GM19468 (cell line): ENCODE measurements at regions not wholly inside any gene's neighbourhood (a gene's known extent, or its start where the extent isn't known, plus 50 kb on each side); places are given as distances from the start of the nearest gene placed in this dataset.
"Not testable (repeated sequence)": the region's sequence is repeated elsewhere in the genome, so short reads cannot be mapped to it uniquely, and the experiment has no call there.

ENCODE experiments used
- ATAC-seq: cut with Tn5 transposase; IDR thresholded peaks from one replicate; pipeline ENCODE4 v1.9.1; 2021; ENCODE audit warnings: mild to moderate bottlenecking, moderate library complexity, moderate number of reproducible peaks; ENCODE audit not compliant: unreplicated experiment; ENCODE audit errors: extremely low read depth

- no peak for ATAC-seq
Observed at GRCh38 chr4:103902730-103903129, 182.9 kb upstream of the TACR3 start.

GRCh38 chr4:103895876-103896465 is 176.2 kb upstream of the TACR3 start:
- ATAC-seq: no peak

GRCh38 chr4:103892586-103892985 is 172.8 kb upstream of the TACR3 start:
- ATAC-seq: no peak

- no peak for ATAC-seq
Observed at GRCh38 chr4:103887191-103887590, 167.4 kb upstream of the TACR3 start.

GRCh38 chr4:103885152-103885551 is 165.4 kb upstream of the TACR3 start:
- ATAC-seq: no peak

GRCh38 chr4:103867311-103867710 is 147.5 kb upstream of the TACR3 start:
- no peak for ATAC-seq

GRCh38 chr4:103853627-103854026 is 133.8 kb upstream of the TACR3 start:
- ATAC-seq: no peak

- no peak for ATAC-seq
Observed at GRCh38 chr4:103853146-103853545, 133.4 kb upstream of the TACR3 start.

GRCh38 chr4:103845075-103845474 is 125.3 kb upstream of the TACR3 start:
- ATAC-seq: no peak

GRCh38 chr4:103842637-103843239 is 123.0 kb upstream of the TACR3 start:
- ATAC-seq: no peak

GRCh38 chr4:103842076-103842475 is 122.3 kb upstream of the TACR3 start:
- ATAC-seq: no peak

- not testable (repeated sequence) for ATAC-seq
Observed at GRCh38 chr4:103810308-103810707, 90.5 kb upstream of the TACR3 start.

GRCh38 chr4:103802766-103803165 is 83.0 kb upstream of the TACR3 start:
- no peak for ATAC-seq

GRCh38 chr4:103787057-103787456 is 67.3 kb upstream of the TACR3 start:
- ATAC-seq: no peak

- ATAC-seq: no peak
Observed at GRCh38 chr4:103786593-103786992, 66.8 kb upstream of the TACR3 start.

GRCh38 chr4:103786014-103786413 is 66.2 kb upstream of the TACR3 start:
- ATAC-seq: peak; percentile 82

GRCh38 chr4:103778221-103778620 is 58.4 kb upstream of the TACR3 start:
- no peak for ATAC-seq

- ATAC-seq: no peak
Observed at GRCh38 chr4:103774326-103774825, 54.6 kb upstream of the TACR3 start.

GRCh38 chr4:103773691-103774231 is 54.0 kb upstream of the TACR3 start:
- no peak for ATAC-seq
